Stimulated activated naive CD8-positive, alpha-beta T cell treated with anti-CD3 and anti-CD28 coated beads, Interleukin-15, Interleukin-2, amounts not matched to agents 100 ng/mL and 50 ng/mL, for 24 hours (primary cell): ENCODE measurements at regions not wholly inside any gene's neighbourhood (a gene's known extent, or its start where the extent isn't known, plus 50 kb on each side); places are given as distances from the start of the nearest gene placed in this dataset.
"Not testable (repeated sequence)": the region's sequence is repeated elsewhere in the genome, so short reads cannot be mapped to it uniquely, and the experiment has no call there.

Experiments used
- H3K27ac Mint-ChIP-seq: one replicate; pipeline ENCODE4 v1.8.0; 2021; ENCODE audit warnings: mild to moderate bottlenecking, mixed read lengths
- H3K27me3 Mint-ChIP-seq: one replicate; pipeline ENCODE4 v1.8.0; 2021; ENCODE audit warnings: mixed read lengths
- H3K36me3 Mint-ChIP-seq: one replicate; pipeline ENCODE4 v1.8.0; 2021; ENCODE audit warnings: low read depth, mixed read lengths
- H3K4me1 Mint-ChIP-seq: one replicate; pipeline ENCODE4 v1.8.0; 2021; ENCODE audit warnings: low read depth, mixed read lengths
- H3K4me3 Mint-ChIP-seq: one replicate; pipeline ENCODE4 v1.8.0; 2021; ENCODE audit warnings: mild to moderate bottlenecking, mixed read lengths
- H3K9me3 Mint-ChIP-seq: one replicate; pipeline ENCODE4 v1.8.0; 2021; ENCODE audit warnings: mixed read lengths

GRCh38 chr5:130532786-130533185 is 628.5 kb downstream of the CHSY3 start:
- no peak overlapping the region for H3K27ac Mint-ChIP-seq
- H3K4me1 Mint-ChIP-seq: no peaks in the 10 kb centered on the region
- H3K4me3 Mint-ChIP-seq: no peak overlapping the region
- H3K9me3 Mint-ChIP-seq: peaks cover 3% of the 10 kb centered on the region
- no peaks in the 10 kb centered on the region for H3K27me3 Mint-ChIP-seq
- H3K36me3 Mint-ChIP-seq: no peaks in the 10 kb centered on the region

GRCh38 chr5:130529511-130530485 is 625.5 kb downstream of the CHSY3 start:
- no peak overlapping the region for H3K4me3 Mint-ChIP-seq
- no peaks in the 10 kb centered on the region for H3K27me3 Mint-ChIP-seq
- H3K27ac Mint-ChIP-seq: no peak overlapping the region
- no peaks in the 10 kb centered on the region for H3K36me3 Mint-ChIP-seq
- no peaks in the 10 kb centered on the region for H3K4me1 Mint-ChIP-seq
- peaks cover 6% of the 10 kb centered on the region for H3K9me3 Mint-ChIP-seq

- Mint-ChIP-seq H3K4me3 (no peak overlapping the region), H3K4me1 (no peaks in the 10 kb centered on the region), H3K27ac (no peak overlapping the region), H3K36me3 (no peaks in the 10 kb centered on the region), H3K27me3 (no peaks in the 10 kb centered on the region), H3K9me3 (peaks cover 6% of the 10 kb centered on the region)
Measured at GRCh38 chr5:130529111-130529510, 624.8 kb downstream of the CHSY3 start.

DNA sequence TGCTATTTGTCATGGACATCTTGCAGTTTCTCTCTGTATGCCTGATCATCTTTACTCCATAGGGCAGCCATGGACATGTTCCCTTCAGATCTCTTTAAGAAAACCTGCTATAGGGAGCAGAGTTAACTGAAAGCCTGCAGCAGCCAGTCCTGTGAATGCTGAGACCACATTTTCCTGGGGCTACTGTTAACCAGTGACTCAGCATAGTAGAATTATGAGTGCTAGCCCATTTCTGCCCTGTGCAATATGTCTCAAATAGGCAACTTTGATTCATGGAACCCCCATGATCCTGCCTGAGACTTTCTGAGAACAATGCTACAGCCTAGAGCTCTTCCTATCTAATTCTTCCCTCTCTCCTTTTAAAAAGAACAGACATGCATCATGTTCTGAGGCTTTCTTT is 624.2 kb downstream of the CHSY3 start:
- Mint-ChIP-seq H3K4me3 (no peak overlapping the region), H3K27me3 (no peaks in the 10 kb centered on the region), H3K36me3 (no peaks in the 10 kb centered on the region), H3K4me1 (no peaks in the 10 kb centered on the region), H3K27ac (no peak overlapping the region), H3K9me3 (peaks cover 6% of the 10 kb centered on the region)

DNA sequence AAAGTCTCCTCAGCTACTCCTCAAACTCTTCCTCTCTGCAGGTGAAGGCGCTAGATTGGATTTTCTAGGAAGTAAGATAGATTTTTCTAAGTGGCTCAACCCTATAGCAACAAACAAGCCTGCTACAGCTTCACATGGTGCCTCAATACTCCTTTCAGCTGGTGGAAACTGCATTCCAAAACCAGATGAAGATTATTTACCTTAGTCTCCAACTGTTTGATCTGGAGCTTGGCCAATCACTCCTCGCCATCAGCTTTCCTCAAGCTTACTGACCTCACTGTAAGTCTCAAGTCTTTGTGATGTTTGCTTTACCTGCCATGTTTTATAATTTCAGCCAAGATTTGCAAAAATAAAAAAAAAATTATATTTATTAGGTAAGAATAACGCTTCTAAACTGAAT is 622.4 kb downstream of the CHSY3 start:
- no peak overlapping the region for H3K4me3 Mint-ChIP-seq
- no peak overlapping the region for H3K27ac Mint-ChIP-seq
- H3K27me3 Mint-ChIP-seq: peaks cover under 1% of the 10 kb centered on the region
- H3K9me3 Mint-ChIP-seq: peaks cover 6% of the 10 kb centered on the region
- H3K4me1 Mint-ChIP-seq: no peaks in the 10 kb centered on the region
- H3K36me3 Mint-ChIP-seq: no peaks in the 10 kb centered on the region

DNA sequence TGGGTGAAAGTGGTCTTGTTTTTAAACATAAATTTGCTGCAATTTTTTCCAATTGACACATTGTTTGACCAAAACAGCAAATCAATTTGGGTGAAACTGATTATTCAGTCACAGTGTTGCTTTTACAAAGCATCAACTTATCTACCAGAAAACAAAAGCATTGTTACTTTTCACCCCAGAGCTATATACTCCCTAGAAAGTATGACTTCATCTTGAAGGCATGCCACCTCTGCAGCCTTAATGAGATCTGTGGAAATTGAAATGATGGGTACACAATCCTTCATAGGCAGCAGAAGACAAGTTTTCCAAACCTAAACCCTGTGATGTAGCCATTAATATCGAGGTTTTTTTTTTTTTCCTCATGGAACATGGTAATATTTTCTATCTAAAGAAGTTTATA is 615.9 kb downstream of the CHSY3 start:
- H3K36me3 Mint-ChIP-seq: no peaks in the 10 kb centered on the region

DNA sequence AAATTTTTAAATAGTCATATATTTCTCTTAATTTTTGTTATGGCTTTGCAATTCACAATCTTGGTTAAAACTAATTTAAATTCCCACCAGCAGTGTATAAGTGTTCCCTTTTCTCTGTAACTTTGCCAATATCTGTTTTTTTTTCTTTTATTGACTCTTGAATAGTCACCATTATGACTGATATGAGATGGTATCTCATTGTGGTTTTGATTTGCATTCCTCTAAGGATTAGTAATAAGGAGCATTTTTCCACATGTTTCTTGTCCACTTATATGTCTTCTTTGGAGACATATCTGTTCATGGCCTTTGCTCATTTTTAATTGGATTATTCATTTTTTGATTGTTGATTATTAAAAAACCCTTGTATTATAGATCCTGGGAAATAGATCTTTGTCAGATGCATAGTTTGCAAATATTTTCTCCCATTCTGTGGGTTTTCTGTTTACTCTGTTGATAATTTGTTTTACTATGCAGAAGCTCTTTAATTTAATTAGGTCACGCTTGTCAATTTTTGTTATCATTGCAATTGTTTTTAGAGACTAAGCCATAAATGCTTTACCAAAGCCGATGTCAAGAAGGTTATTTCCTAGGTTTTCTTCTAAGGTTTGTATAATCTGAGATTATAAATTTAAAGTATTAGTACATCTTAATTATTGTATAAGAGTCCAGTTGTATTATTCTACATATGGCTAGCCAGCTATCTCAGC is 610.9 kb downstream of the CHSY3 start:
- Mint-ChIP-seq H3K27ac (no peak overlapping the region), H3K27me3 (no peaks in the 10 kb centered on the region), H3K36me3 (no peaks in the 10 kb centered on the region), H3K9me3 (peaks cover 9% of the 10 kb centered on the region), H3K4me3 (no peak overlapping the region), H3K4me1 (no peaks in the 10 kb centered on the region)

More for the DNA sequence above, 615.9 kb downstream of the CHSY3 start:
- Mint-ChIP-seq H3K4me1 (no peaks in the 10 kb centered on the region), H3K4me3 (no peak overlapping the region), H3K27ac (no peak overlapping the region), H3K9me3 (peaks cover 9% of the 10 kb centered on the region), H3K27me3 (peaks cover 6% of the 10 kb centered on the region)

GRCh38 chr5:130502702-130503101 is 598.4 kb downstream of the CHSY3 start:
- Mint-ChIP-seq H3K4me3 (no peak overlapping the region), H3K36me3 (no peaks in the 10 kb centered on the region), H3K4me1 (no peaks in the 10 kb centered on the region), H3K27ac (no peak overlapping the region), H3K27me3 (no peaks in the 10 kb centered on the region), H3K9me3 (no peaks in the 10 kb centered on the region)

DNA sequence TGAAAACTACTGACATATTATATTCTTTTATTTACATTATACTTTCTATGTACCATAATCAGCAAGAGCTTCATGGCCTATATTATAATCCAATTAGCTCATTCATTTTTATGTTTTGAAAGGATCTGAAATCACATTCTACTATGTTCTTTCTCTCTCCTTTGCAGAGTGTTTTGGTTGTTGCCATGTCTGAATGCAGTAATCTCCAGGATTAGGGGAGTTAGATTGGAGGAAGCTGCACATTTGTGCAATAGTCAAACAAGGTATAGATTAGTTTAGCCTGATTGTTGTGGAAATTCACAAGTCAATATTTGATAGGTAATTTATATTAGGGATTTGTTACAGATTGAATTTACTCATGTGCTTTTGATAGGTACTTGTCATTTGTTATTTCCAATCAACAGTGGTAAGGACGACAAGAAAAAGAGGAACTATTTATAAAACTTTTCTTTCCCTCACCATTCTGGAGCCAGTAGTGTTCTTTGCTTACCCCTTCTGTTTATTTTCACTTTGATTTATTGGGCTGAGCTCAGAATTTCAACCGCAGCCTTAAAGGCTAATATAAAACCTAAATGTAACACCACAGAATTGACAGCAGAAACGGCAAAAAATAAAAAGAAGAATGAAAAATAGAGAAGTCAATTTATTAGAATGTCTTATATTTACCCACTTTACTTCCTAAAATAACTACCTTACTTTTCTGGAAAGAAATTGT is 597.0 kb downstream of the CHSY3 start:
- no peaks in the 10 kb centered on the region for H3K4me1 Mint-ChIP-seq
- H3K9me3 Mint-ChIP-seq: no peaks in the 10 kb centered on the region
- no peaks in the 10 kb centered on the region for H3K36me3 Mint-ChIP-seq
- no peak overlapping the region for H3K4me3 Mint-ChIP-seq
- no peaks in the 10 kb centered on the region for H3K27me3 Mint-ChIP-seq
- H3K27ac Mint-ChIP-seq: no peak overlapping the region

DNA sequence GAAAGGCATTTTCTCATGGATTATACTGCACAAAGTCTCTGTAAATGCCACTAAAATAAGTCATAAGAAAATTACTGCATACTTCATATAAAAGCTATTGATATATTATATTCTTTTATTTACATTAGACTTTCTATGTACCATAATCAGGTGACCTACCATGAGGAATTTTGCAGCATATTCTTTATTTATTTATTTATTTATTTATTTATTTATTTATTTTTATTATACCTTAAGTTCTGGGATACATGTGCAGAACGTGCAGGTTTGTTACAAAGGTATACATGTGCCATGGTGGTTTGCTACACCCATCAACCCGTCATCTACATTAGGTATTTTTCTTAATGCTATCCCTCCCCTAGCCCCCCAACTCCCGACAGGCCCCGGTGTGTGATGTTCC is 596.2 kb downstream of the CHSY3 start:
- H3K36me3 Mint-ChIP-seq, H3K27me3 Mint-ChIP-seq, H3K4me1 Mint-ChIP-seq, H3K27ac Mint-ChIP-seq, H3K4me3 Mint-ChIP-seq, H3K9me3 Mint-ChIP-seq: not testable (repeated sequence)

DNA sequence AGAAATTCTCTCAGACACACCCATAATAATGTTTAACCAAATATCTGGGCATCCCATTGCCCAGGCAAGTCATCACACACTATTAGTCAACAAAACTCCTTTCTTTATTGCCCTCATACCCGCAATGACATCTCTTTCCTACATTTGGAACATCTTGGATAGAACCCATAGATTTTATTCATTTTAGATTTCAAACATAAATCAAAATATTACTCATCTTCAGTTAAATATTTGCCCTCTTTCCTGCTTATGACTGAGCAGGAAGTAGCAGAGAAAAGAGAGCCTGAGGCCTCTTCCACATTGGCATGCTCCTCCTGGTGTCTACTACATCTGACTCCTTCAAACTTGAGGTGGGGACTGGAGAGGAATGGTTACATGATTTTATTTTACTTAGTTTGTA is 592.0 kb downstream of the CHSY3 start:
- H3K9me3 Mint-ChIP-seq: peaks cover 5% of the 10 kb centered on the region
- no peaks in the 10 kb centered on the region for H3K4me1 Mint-ChIP-seq
- no peak overlapping the region for H3K4me3 Mint-ChIP-seq
- no peaks in the 10 kb centered on the region for H3K36me3 Mint-ChIP-seq
- no peaks in the 10 kb centered on the region for H3K27me3 Mint-ChIP-seq
- H3K27ac Mint-ChIP-seq: no peak overlapping the region

DNA sequence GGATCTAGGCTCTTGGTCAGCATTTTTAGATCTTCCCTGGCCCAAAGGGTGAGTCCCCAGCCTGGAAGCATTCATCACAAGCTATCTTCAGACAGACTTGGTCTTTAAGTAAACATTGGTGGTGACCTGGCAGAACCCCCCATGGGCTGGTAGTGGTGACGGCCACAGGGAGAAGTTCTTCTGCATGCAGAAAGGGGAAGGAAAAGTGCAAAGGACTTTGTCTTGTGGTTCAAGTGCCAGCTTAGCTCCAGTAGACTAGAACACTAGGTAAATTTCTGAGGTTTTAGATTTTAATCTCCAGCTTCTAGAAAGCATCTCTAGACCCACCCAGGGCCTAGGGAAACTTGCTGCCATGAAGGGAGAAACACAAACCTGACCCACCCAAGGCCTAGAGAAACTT is 584.0 kb downstream of the CHSY3 start:
- Mint-ChIP-seq H3K36me3 (no peaks in the 10 kb centered on the region), H3K9me3 (no peaks in the 10 kb centered on the region), H3K4me3 (no peak overlapping the region), H3K4me1 (no peaks in the 10 kb centered on the region), H3K27me3 (no peaks in the 10 kb centered on the region), H3K27ac (no peak overlapping the region)

GRCh38 chr5:130479045-130479804 is 575.0 kb downstream of the CHSY3 start:
- no peaks in the 10 kb centered on the region for H3K36me3 Mint-ChIP-seq
- H3K4me3 Mint-ChIP-seq: no peak overlapping the region
- no peaks in the 10 kb centered on the region for H3K27me3 Mint-ChIP-seq
- no peak overlapping the region for H3K27ac Mint-ChIP-seq
- H3K4me1 Mint-ChIP-seq: no peaks in the 10 kb centered on the region
- H3K9me3 Mint-ChIP-seq: peaks cover 16% of the 10 kb centered on the region

GRCh38 chr5:130476325-130476724 is 572.1 kb downstream of the CHSY3 start:
- H3K4me3 Mint-ChIP-seq: no peak overlapping the region
- H3K36me3 Mint-ChIP-seq: no peaks in the 10 kb centered on the region
- peaks cover 20% of the 10 kb centered on the region for H3K9me3 Mint-ChIP-seq
- H3K27me3 Mint-ChIP-seq: no peaks in the 10 kb centered on the region
- no peak overlapping the region for H3K27ac Mint-ChIP-seq
- H3K4me1 Mint-ChIP-seq: no peaks in the 10 kb centered on the region
